PFSK-1 (cell line): ENCODE measurements at regions not wholly inside any gene's neighbourhood (a gene's known extent, or its start where the extent isn't known, plus 50 kb on each side); places are given as distances from the start of the nearest gene placed in this dataset.

Source experiments
- POLR2AphosphoS5 ChIP-seq: IDR thresholded peaks from 2 replicates; pipeline ENCODE4 v1.6.1; 2012; ENCODE audit warnings: low read depth, mild to moderate bottlenecking, control low read depth, low read length, moderate library complexity
- SIN3A ChIP-seq: IDR thresholded peaks from 2 replicates; pipeline ENCODE4 v1.6.1; 2012; ENCODE audit warnings: mild to moderate bottlenecking, low read length, moderate library complexity, borderline replicate concordance; ENCODE audit not compliant: insufficient read depth
- TAF1 ChIP-seq: IDR thresholded peaks from 2 replicates; pipeline ENCODE4 v1.6.1; 2012; ENCODE audit warnings: low read length, control low read depth, borderline replicate concordance; ENCODE audit not compliant: insufficient read depth

DNA sequence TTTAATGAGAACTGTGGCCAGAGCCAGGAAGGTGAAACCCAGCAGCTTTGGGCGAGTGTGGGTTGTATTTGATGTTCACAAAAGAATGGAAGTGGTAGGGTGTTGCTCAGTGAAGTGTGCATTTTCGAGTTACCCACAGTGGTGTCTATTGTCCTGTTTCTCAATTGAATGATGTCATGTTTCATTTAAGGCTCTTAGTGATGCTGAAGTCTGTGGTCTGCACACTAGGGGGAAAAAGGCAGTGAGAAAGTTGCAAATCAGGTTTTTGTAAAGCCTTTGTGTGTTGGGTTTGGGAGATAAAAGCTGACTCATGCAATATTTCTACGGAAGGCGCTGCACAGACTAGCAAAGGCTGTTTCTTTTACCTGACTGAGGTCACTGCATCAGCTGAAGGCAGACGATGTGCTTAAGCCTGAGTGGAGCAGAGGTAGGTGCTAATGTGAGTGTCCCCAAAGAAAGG is 121.1 kb downstream of the PLEKHG1 start:
- TF ChIP-seq SIN3A (no peak), POLR2AphosphoS5 (no peak), TAF1 (no peak)
